Calu3 (cell line): ENCODE measurements at regions not wholly inside any gene's neighbourhood (a gene's known extent, or its start where the extent isn't known, plus 50 kb on each side); places are given as distances from the start of the nearest gene placed in this dataset.

ENCODE experiments used
- BruUV-seq: library from RNA; stranded (reverse); fragments of 400-500 nt; replicated peaks from 2 replicates; lab custom pipeline; 2021; lab: Mats Ljungman, UMichigan
- CTCF ChIA-PET: fragments of 300-600 bp; sonication (Branson Sonifier 250); formaldehyde crosslinking; loops from one replicate; lab custom pipeline; 2022; ENCODE audit warnings: antibody characterized with exemption; lab: Charles Lee
- DNase-seq: peaks from one replicate; pipeline ENCODE4 v3.0.0; 2022
- H3K27ac Mint-ChIP-seq: one replicate; pipeline ENCODE4 v1.8.0; 2022; ENCODE audit warnings: mixed read lengths; ENCODE audit not compliant: unreplicated experiment
- H3K27me3 Mint-ChIP-seq: one replicate; pipeline ENCODE4 v1.8.0; 2022; ENCODE audit warnings: mixed read lengths; ENCODE audit not compliant: unreplicated experiment
- H3K36me3 Mint-ChIP-seq: one replicate; pipeline ENCODE4 v1.8.0; 2022; ENCODE audit warnings: mild to moderate bottlenecking, moderate library complexity, mixed read lengths; ENCODE audit not compliant: insufficient read depth, unreplicated experiment
- H3K4me1 Mint-ChIP-seq: one replicate; pipeline ENCODE4 v1.8.0; 2022; ENCODE audit warnings: mild to moderate bottlenecking, low read depth, mixed read lengths; ENCODE audit not compliant: unreplicated experiment
- H3K4me3 Mint-ChIP-seq: one replicate; pipeline ENCODE4 v1.8.0; 2022; ENCODE audit warnings: mild to moderate bottlenecking, low read depth, moderate library complexity, mixed read lengths; ENCODE audit not compliant: unreplicated experiment
- H3K9me3 Mint-ChIP-seq: one replicate; pipeline ENCODE4 v1.8.0; 2022; ENCODE audit warnings: low read depth, mixed read lengths; ENCODE audit not compliant: unreplicated experiment
- CTCF ChIP-seq: fragments of 200-600 bp; IDR thresholded peaks from one replicate; pipeline ENCODE4 v1.8.0; 2022; ENCODE audit warnings: antibody characterized with exemption; ENCODE audit not compliant: unreplicated experiment
- intact Hi-C: fragments of 100-400 bp; cut with micrococcal nuclease; formaldehyde crosslinking; loops from one replicate; pipeline ENCODE4 v1.10.0; 2022; ENCODE audit not compliant: unreplicated experiment

- BruUV-seq, result no TSS peak
- H3K36me3 Mint-ChIP-seq, result no peaks in the 10 kb centered on the region
- CTCF ChIA-PET, result no interaction called here
- no peaks in the 10 kb centered on the region for H3K4me1 Mint-ChIP-seq
- TF ChIP-seq CTCF, result no peak
- H3K4me3 Mint-ChIP-seq, result no peak overlapping the region
- no peaks in the 10 kb centered on the region for H3K27me3 Mint-ChIP-seq
- DNase-seq, result no peak
- no peak overlapping the region for H3K27ac Mint-ChIP-seq
- H3K9me3 Mint-ChIP-seq, result peaks cover 5% of the 10 kb centered on the region
- intact Hi-C loops, result no loop called here
Observed at GRCh38 chr5:82493221-82493620, 215.1 kb upstream of the RPS23 start.

GRCh38 chr5:82491397-82491796 lies 213.2 kb upstream of the RPS23 start:
- H3K27me3 Mint-ChIP-seq, result no peaks in the 10 kb centered on the region
- H3K9me3 Mint-ChIP-seq, result peaks cover 3% of the 10 kb centered on the region
- H3K4me3 Mint-ChIP-seq, result no peak overlapping the region
- no peak for DNase-seq
- CTCF ChIA-PET, result interaction anchor here (0.7 kb wide), 1 partner anchor 150 kb away, joined by 3 read pairs; no protein-coding TSS in a partner anchor
- no peaks in the 10 kb centered on the region for H3K36me3 Mint-ChIP-seq
- no peaks in the 10 kb centered on the region for H3K4me1 Mint-ChIP-seq
- TF ChIP-seq CTCF, result no peak
- intact Hi-C loops, result no loop called here
- H3K27ac Mint-ChIP-seq, result no peak overlapping the region
- no TSS peak for BruUV-seq

GRCh38 chr5:82489683-82490082 lies 211.5 kb upstream of the RPS23 start:
- BruUV-seq, result no TSS peak
- H3K9me3 Mint-ChIP-seq, result no peaks in the 10 kb centered on the region
- no peaks in the 10 kb centered on the region for H3K27me3 Mint-ChIP-seq
- CTCF ChIA-PET, result no interaction called here
- no peaks in the 10 kb centered on the region for H3K4me1 Mint-ChIP-seq
- DNase-seq, result no peak
- no peak for TF ChIP-seq CTCF
- no peak overlapping the region for H3K27ac Mint-ChIP-seq
- H3K36me3 Mint-ChIP-seq, result no peaks in the 10 kb centered on the region
- H3K4me3 Mint-ChIP-seq, result no peak overlapping the region
- intact Hi-C loops, result no loop called here

- no peak for TF ChIP-seq CTCF
- CTCF ChIA-PET, result no interaction called here
- no peak overlapping the region for H3K27ac Mint-ChIP-seq
- BruUV-seq, result no TSS peak
- intact Hi-C loops, result no loop called here
- no peaks in the 10 kb centered on the region for H3K27me3 Mint-ChIP-seq
- DNase-seq, result no peak
- no peaks in the 10 kb centered on the region for H3K9me3 Mint-ChIP-seq
- no peak overlapping the region for H3K4me3 Mint-ChIP-seq
- H3K36me3 Mint-ChIP-seq, result no peaks in the 10 kb centered on the region
- H3K4me1 Mint-ChIP-seq, result no peaks in the 10 kb centered on the region
Observed at GRCh38 chr5:82487131-82487530, 209.0 kb upstream of the RPS23 start.
